Spleen (tissue), 7 donors: ENCODE measurements at regions not wholly inside any gene's neighbourhood (a gene's known extent, or its start where the extent isn't known, plus 50 kb on each side); places are given as distances from the start of the nearest gene placed in this dataset.

Experiments used
- POLR2A ChIP-seq, 3 donors: fragments of 450-650 bp; IDR thresholded peaks; one replicate each; pipeline ENCODE4 v1.5.1; 2017; ENCODE audit warnings: antibody characterized with exemption in 3 of 3, mild to moderate bottlenecking in 1 of 3
- TF ChIP-seq, protein P1 (sequence below), 11 experiments: fragments of 200-600 bp in 7 of 11; fragments of 450-650 bp in 4 of 11; sonication (generic) in 4 of 11; IDR thresholded peaks in 8 of 11; conservative IDR thresholded peaks in 3 of 11; 1 replicate in 7 of 11; 2 replicates in 4 of 11; pipeline versions ENCODE4 v1.4.0 to v1.8.0; 2016 to 2021; ENCODE audit warnings: antibody characterized with exemption in 11 of 11, inconsistent platforms in 4 of 11, mild to moderate bottlenecking in 1 of 11
- donor health status: DM: no; HTN: no; CAD: no; lungs with moderate emphysema.
- donor health status: DM: no; HTN: no; CAD: no.
- donor health status: DM: no; HTN: no; CAD: no.

- no peak for TF ChIP-seq POLR2A (IDR thresholded peaks at IDR 0.05)
- TF ChIP-seq, protein P1, sequence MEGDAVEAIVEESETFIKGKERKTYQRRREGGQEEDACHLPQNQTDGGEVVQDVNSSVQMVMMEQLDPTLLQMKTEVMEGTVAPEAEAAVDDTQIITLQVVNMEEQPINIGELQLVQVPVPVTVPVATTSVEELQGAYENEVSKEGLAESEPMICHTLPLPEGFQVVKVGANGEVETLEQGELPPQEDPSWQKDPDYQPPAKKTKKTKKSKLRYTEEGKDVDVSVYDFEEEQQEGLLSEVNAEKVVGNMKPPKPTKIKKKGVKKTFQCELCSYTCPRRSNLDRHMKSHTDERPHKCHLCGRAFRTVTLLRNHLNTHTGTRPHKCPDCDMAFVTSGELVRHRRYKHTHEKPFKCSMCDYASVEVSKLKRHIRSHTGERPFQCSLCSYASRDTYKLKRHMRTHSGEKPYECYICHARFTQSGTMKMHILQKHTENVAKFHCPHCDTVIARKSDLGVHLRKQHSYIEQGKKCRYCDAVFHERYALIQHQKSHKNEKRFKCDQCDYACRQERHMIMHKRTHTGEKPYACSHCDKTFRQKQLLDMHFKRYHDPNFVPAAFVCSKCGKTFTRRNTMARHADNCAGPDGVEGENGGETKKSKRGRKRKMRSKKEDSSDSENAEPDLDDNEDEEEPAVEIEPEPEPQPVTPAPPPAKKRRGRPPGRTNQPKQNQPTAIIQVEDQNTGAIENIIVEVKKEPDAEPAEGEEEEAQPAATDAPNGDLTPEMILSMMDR (IDR thresholded peaks at IDR 0.05 in 8 of 11, conservative IDR thresholded peaks at IDR 0.05 in 3 of 11), result no peak
Observed at GRCh38 chr1:243926803-243927245, 76.8 kb upstream of the AKT3 start.
